ENCODE measurements at regions not wholly inside any gene's neighbourhood (a gene's known extent, or its start where the extent isn't known, plus 50 kb on each side); places are given as distances from the start of the nearest gene placed in this dataset.

- H3K9me3 ChIP-seq, result peaks cover 0 to 12% (median 0%) of the 10 kb centered on the region in 11 donors
- H3K27ac ChIP-seq, result no peak overlapping the region
- H3K4me3 ChIP-seq, result no peak overlapping the region
- peaks cover 0 to 8% (median 0%) of the 10 kb centered on the region in 7 donors for H3K27me3 ChIP-seq
- H3K36me3 ChIP-seq, result no peaks in the 10 kb centered on the region
- no peak for ATAC-seq
- TF ChIP-seq CTCF (IDR thresholded peaks at IDR 0.05), result no peak
- 95 to 99% methylated on average over 1 of the region's 1 CpG for WGBS, 2 donors
- intact Hi-C loops (cut with DNase I), result no loop called here
- peaks cover 0 to 11% (median 0%) of the 10 kb centered on the region in 9 donors for H3K4me1 ChIP-seq
- DNase-seq, result no peak
Observed at GRCh38 chr11:92725352-92725751, 244.1 kb upstream of the MTNR1B start.

GRCh38 chr11:92727123-92727522, 242.3 kb upstream of the MTNR1B start:
- TF ChIP-seq CTCF (IDR thresholded peaks at IDR 0.05), result no peak
- H3K27ac ChIP-seq, result no peak overlapping the region
- no peaks in the 10 kb centered on the region for H3K27me3 ChIP-seq
- H3K4me3 ChIP-seq, result no peak overlapping the region
- intact Hi-C loops (cut with DNase I), result no loop called here
- H3K4me1 ChIP-seq, result peaks cover 0 to 11% (median 0%) of the 10 kb centered on the region in 9 donors
- no peaks in the 10 kb centered on the region for H3K36me3 ChIP-seq
- DNase-seq, result no peak
- H3K9me3 ChIP-seq, result peaks cover 0 to 12% (median 0%) of the 10 kb centered on the region in 11 donors
- WGBS, 2 donors, result 40 to 44% methylated on average over 2 of the region's 2 CpGs
- peak in 1 of 8 donors; percentile 78 for ATAC-seq

- 91 to 94% methylated on average over 5 of the region's 5 CpGs for WGBS, 2 donors
- Histone ChIP-seq H3K36me3 (no peaks in the 10 kb centered on the region), H3K27ac (no peak overlapping the region), H3K27me3 (peaks cover 0 to under 1% (median 0%) of the 10 kb centered on the region in 7 donors), H3K4me1 (peaks cover 0 to 11% (median 0%) of the 10 kb centered on the region in 9 donors), H3K4me3 (no peak overlapping the region), H3K9me3 (peaks cover 0 to 9% (median 0%) of the 10 kb centered on the region in 11 donors)
- DNase-seq, result no peak
- ATAC-seq, result no peak
- no peak for TF ChIP-seq CTCF (IDR thresholded peaks at IDR 0.05)
- intact Hi-C loops (cut with DNase I), result no loop called here
Observed at GRCh38 chr11:92727769-92728168, 241.7 kb upstream of the MTNR1B start.

- peaks cover 0 to 1% (median 0%) of the 10 kb centered on the region in 11 donors for H3K9me3 ChIP-seq
- H3K4me1 ChIP-seq, result peaks cover 0 to 11% (median 0%) of the 10 kb centered on the region in 9 donors
- H3K4me3 ChIP-seq, result no peak overlapping the region
- intact Hi-C loops (cut with DNase I), result no loop called here
- 77 to 78% methylated on average over 3 of the region's 3 CpGs for WGBS, 2 donors
- no peaks in the 10 kb centered on the region for H3K36me3 ChIP-seq
- no peak for ATAC-seq
- TF ChIP-seq CTCF (IDR thresholded peaks at IDR 0.05), result no peak
- DNase-seq, result no peak
- H3K27ac ChIP-seq, result no peak overlapping the region
- peaks cover 0 to 4% (median 0%) of the 10 kb centered on the region in 7 donors for H3K27me3 ChIP-seq
Observed at GRCh38 chr11:92728628-92729027, 240.8 kb upstream of the MTNR1B start.
